ENCODE measurements at regions not wholly inside any gene's neighbourhood (a gene's known extent, or its start where the extent isn't known, plus 50 kb on each side); places are given as distances from the start of the nearest gene placed in this dataset.

GRCh38 chr4:19425146-19425545 lies 826.6 kb upstream of the SLIT2 start:
- H3K36me3 ChIP-seq (ENCODE audit: control insufficient read depth, insufficient read depth, low read length), result no peaks in the 10 kb centered on the region
- in situ Hi-C loops (cut with HindIII; ENCODE audit: low pct_unique_long_range_greater_than_20kb, low sequenced_read_pairs), result no loop called here
- intact Hi-C loops (cut with micrococcal nuclease; ENCODE audit: unreplicated experiment), result no loop called here
- no peaks in the 10 kb centered on the region for H3K9me3 ChIP-seq (ENCODE audit: control insufficient read depth, insufficient read depth, low read depth, low read length)
- H3K27ac ChIP-seq (ENCODE audit: low read length), result no peak overlapping the region
- no peak for ATAC-seq
- ChIA-PET POLR2A (no interaction called here), CTCF (no interaction called here)
- no peaks in the 10 kb centered on the region for H3K27me3 ChIP-seq (ENCODE audit: control insufficient read depth, insufficient read depth, low read length)
- no TSS peak for BruUV-seq (replicated peaks)
- no peak for TF ChIP-seq CTCF (IDR thresholded peaks at IDR 0.05)
- no peak for TF ChIP-seq TCF7L2 (IDR thresholded peaks at IDR 0.05; ENCODE audit: low read depth, low read length)
- no peak for TF ChIP-seq REST (IDR thresholded peaks at IDR 0.05; ENCODE audit: insufficient read depth in 1 of 2, low read depth in 2 of 2, low read length in 1 of 2)
- no peak for TF ChIP-seq POLR2AphosphoS5 (IDR thresholded peaks at IDR 0.05; ENCODE audit: low read depth, low read length)
- no peak for TF ChIP-seq SIN3A (IDR thresholded peaks at IDR 0.05; ENCODE audit: borderline replicate concordance, insufficient read depth, low read depth, low read length)
- no peak overlapping the region for H3K4me3 ChIP-seq (ENCODE audit: low read depth in 2 of 2, low read length in 2 of 2)
- H3K4me1 ChIP-seq (ENCODE audit: control insufficient read depth, insufficient read depth, low read length), result no peaks in the 10 kb centered on the region
- no peak for DNase-seq (ENCODE audit: low read depth, low spot score)

GRCh38 chr4:19417256-19417655 lies 834.4 kb upstream of the SLIT2 start:
- ATAC-seq (no peak), DNase-seq (ENCODE audit: low read depth, low spot score) (no peak)
- CTCF ChIA-PET, result no interaction called here
- no peaks in the 10 kb centered on the region for H3K4me1 ChIP-seq (ENCODE audit: control insufficient read depth, insufficient read depth, low read length)
- no peak overlapping the region for H3K4me3 ChIP-seq (ENCODE audit: low read depth in 2 of 2, low read length in 2 of 2)
- no peaks in the 10 kb centered on the region for H3K27me3 ChIP-seq (ENCODE audit: control insufficient read depth, insufficient read depth, low read length)
- no TSS peak for BruUV-seq (replicated peaks)
- no peak overlapping the region for H3K27ac ChIP-seq (ENCODE audit: low read length)
- no peaks in the 10 kb centered on the region for H3K9me3 ChIP-seq (ENCODE audit: control insufficient read depth, insufficient read depth, low read depth, low read length)
- TF ChIP-seq REST (IDR thresholded peaks at IDR 0.05; ENCODE audit: insufficient read depth in 1 of 2, low read depth in 2 of 2, low read length in 1 of 2) (no peak), SIN3A (IDR thresholded peaks at IDR 0.05; ENCODE audit: borderline replicate concordance, insufficient read depth, low read depth, low read length) (no peak), POLR2AphosphoS5 (IDR thresholded peaks at IDR 0.05; ENCODE audit: low read depth, low read length) (no peak), CTCF (IDR thresholded peaks at IDR 0.05) (no peak), TCF7L2 (IDR thresholded peaks at IDR 0.05; ENCODE audit: low read depth, low read length) (no peak)
- H3K36me3 ChIP-seq (ENCODE audit: control insufficient read depth, insufficient read depth, low read length), result no peaks in the 10 kb centered on the region
- POLR2A ChIA-PET, result no interaction called here
- in situ Hi-C loops (cut with HindIII; ENCODE audit: low pct_unique_long_range_greater_than_20kb, low sequenced_read_pairs), result no loop called here
- intact Hi-C loops (cut with micrococcal nuclease; ENCODE audit: unreplicated experiment), result no loop called here

All from Panc1 (cell line).